ENCODE measurements at regions not wholly inside any gene's neighbourhood (a gene's known extent, or its start where the extent isn't known, plus 50 kb on each side); places are given as distances from the start of the nearest gene placed in this dataset.

DNA sequence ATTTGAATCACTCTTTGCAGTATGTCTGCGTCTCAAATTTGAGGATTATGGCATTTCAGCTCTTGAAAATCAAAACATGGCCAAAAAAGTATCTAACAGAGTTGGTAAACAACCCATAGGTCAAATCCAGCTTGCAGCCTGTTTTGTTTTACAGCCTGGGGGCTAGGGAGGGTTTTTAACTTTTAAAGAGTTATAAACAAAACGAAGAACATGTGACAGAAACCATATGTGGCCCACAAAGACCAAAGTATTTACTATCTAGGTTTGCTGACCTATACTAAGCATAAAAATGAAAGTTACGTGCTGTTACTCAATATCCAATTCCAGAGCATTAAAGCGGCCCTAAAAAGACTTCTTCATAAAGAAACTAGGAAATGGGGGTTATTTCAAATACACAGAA lies 55.5 kb upstream of the STARD3NL start:
- no peak overlapping the region for H3K4me3 ChIP-seq (ENCODE audit: low read length in 3 of 3)
- no peak overlapping the region for H3K9ac ChIP-seq (ENCODE audit: low read depth in 1 of 3, low read length in 3 of 3)
- H3K27ac ChIP-seq (ENCODE audit: low read depth, low read length) = no peak overlapping the region
- H3K9me3 ChIP-seq (ENCODE audit: control insufficient read depth in 3 of 3, low read length in 3 of 3) = peaks cover 0 to 3% (median 2%) of the 10 kb centered on the region in 3 donors
- H3K4me1 ChIP-seq (ENCODE audit: control insufficient read depth in 3 of 3, insufficient read depth in 3 of 3, low read length in 3 of 3) = no peaks in the 10 kb centered on the region
- no peaks in the 10 kb centered on the region for H3K36me3 ChIP-seq (ENCODE audit: control insufficient read depth in 3 of 3, insufficient read depth in 3 of 3, low read length in 3 of 3)
- H3K27me3 ChIP-seq (ENCODE audit: control insufficient read depth in 3 of 3, insufficient read depth in 3 of 3, low read length in 3 of 3) = no peaks in the 10 kb centered on the region

DNA sequence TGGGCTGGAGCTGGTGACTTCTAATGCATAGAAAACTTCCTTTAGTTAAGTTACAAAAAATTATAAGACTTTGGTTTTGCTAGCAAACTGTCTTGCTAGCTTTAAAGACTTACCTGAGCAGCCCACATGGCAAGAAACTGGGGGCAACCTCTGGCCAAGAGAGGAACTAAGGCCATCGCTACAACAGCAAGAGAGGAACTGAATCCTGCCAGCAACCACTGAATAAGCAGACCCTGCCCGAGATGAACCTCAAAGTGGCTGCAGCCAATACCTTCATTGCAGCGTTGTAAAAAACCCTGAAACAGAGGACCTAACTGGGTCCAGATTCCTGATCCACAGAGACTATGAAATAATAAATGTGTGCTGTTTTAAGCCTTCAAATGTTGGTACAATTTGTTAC lies 54.6 kb upstream of the STARD3NL start:
- Histone ChIP-seq H3K4me1 (ENCODE audit: control insufficient read depth in 3 of 3, insufficient read depth in 3 of 3, low read length in 3 of 3) (no peaks in the 10 kb centered on the region), H3K9me3 (ENCODE audit: control insufficient read depth in 3 of 3, low read length in 3 of 3) (peaks cover 0 to 3% (median 2%) of the 10 kb centered on the region in 3 donors), H3K4me3 (ENCODE audit: low read length in 3 of 3) (no peak overlapping the region), H3K36me3 (ENCODE audit: control insufficient read depth in 3 of 3, insufficient read depth in 3 of 3, low read length in 3 of 3) (no peaks in the 10 kb centered on the region), H3K9ac (ENCODE audit: low read depth in 1 of 3, low read length in 3 of 3) (no peak overlapping the region), H3K27me3 (ENCODE audit: control insufficient read depth in 3 of 3, insufficient read depth in 3 of 3, low read length in 3 of 3) (no peaks in the 10 kb centered on the region), H3K27ac (ENCODE audit: low read depth, low read length) (no peak overlapping the region)

DNA sequence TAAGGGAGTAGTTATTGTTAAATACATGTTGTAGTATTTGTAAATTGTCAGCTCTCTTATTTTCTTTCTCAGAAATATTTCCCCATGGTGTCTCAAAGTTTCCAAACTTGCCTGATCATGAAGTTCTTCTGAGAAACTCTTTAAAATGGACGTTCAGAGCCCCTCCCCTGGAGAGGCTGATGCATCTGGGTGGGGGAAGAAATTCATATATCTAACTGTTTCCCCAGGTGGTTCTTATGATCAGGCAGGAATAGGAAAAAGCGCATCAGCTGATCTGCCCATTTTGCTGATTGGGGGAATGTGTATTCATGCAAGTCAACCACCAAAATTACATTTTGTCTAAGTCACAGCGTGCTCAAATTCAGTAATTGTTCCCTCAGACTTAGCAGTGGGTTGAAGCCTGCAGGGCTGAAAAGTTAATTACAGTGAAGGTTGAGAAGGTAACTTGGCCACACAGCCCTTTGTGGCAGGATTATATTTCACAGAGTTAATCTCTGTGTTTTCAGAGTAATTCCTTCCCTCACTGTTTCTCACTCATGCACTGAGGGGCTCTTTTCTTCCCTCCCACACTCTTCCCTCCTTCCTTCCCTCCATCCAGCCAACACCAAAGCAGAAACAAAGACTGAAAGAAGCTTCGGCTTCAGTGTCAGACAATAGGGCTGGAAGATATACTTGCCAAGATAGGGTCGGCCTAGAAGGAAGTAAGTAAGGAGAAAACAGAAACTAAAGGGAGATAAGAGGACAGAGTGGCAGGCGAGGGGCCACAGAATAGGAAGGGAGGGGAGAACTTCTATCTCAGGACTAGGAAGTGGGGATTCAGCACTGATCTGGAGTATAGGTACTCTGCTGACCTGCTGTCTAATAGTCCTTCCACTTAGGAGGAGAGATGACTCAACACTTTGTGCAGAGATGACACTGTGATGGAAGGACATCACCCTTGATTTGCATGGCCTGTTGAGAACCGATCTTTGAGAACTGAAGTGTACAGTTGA lies 50.5 kb upstream of the STARD3NL start:
- H3K9me3 ChIP-seq (ENCODE audit: control insufficient read depth in 3 of 3, low read length in 3 of 3) = no peaks in the 10 kb centered on the region
- no peak overlapping the region for H3K27ac ChIP-seq (ENCODE audit: low read depth, low read length)
- H3K4me1 ChIP-seq (ENCODE audit: control insufficient read depth in 3 of 3, insufficient read depth in 3 of 3, low read length in 3 of 3) = no peaks in the 10 kb centered on the region
- no peaks in the 10 kb centered on the region for H3K36me3 ChIP-seq (ENCODE audit: control insufficient read depth in 3 of 3, insufficient read depth in 3 of 3, low read length in 3 of 3)
- no peaks in the 10 kb centered on the region for H3K27me3 ChIP-seq (ENCODE audit: control insufficient read depth in 3 of 3, insufficient read depth in 3 of 3, low read length in 3 of 3)
- H3K4me3 ChIP-seq (ENCODE audit: low read length in 3 of 3) = no peak overlapping the region
- H3K9ac ChIP-seq (ENCODE audit: low read depth in 1 of 3, low read length in 3 of 3) = no peak overlapping the region
